H9 (cell line): ENCODE measurements at regions not wholly inside any gene's neighbourhood (a gene's known extent, or its start where the extent isn't known, plus 50 kb on each side); places are given as distances from the start of the nearest gene placed in this dataset.

ENCODE experiments used
- DNase-seq: peaks from one replicate; pipeline ENCODE4 v3.0.0-alpha.2; 2017
- H2AFZ ChIP-seq: one replicate; pipeline ENCODE4 v1.6.1; 2013; ENCODE audit warnings: mild to moderate bottlenecking, low read length, control low read depth, moderate library complexity
- H2AK5ac ChIP-seq: 2 replicates; pipeline ENCODE4 v1.6.1; 2013; ENCODE audit warnings: low read length, control low read depth, mixed read lengths; ENCODE audit not compliant: insufficient read length
- H2BK120ac ChIP-seq: one replicate; pipeline ENCODE4 v1.6.1; 2013; ENCODE audit warnings: low read depth, mild to moderate bottlenecking, low read length, control low read depth, inconsistent platforms; ENCODE audit not compliant: poor library complexity, severe bottlenecking
- H2BK12ac ChIP-seq: 2 replicates; pipeline ENCODE4 v1.6.1; 2013; ENCODE audit warnings: low read length, control low read depth, mixed read lengths, low read depth; ENCODE audit not compliant: insufficient read length
- H2BK15ac ChIP-seq: 2 replicates; pipeline ENCODE4 v1.6.1; 2013; ENCODE audit warnings: low read depth, low read length, control low read depth
- H2BK20ac ChIP-seq: one replicate; pipeline ENCODE4 v1.6.1; 2013; ENCODE audit warnings: low read depth, mild to moderate bottlenecking, low read length, control low read depth, inconsistent platforms; ENCODE audit not compliant: poor library complexity, severe bottlenecking
- H2BK5ac ChIP-seq: 2 replicates; pipeline ENCODE4 v1.6.1; 2013; ENCODE audit warnings: low read length, control low read depth, mixed read lengths; ENCODE audit not compliant: insufficient read length
- H3K14ac ChIP-seq: 2 replicates; pipeline ENCODE4 v1.6.1; 2013; ENCODE audit warnings: low read length, control low read depth; ENCODE audit not compliant: insufficient read depth
- H3K18ac ChIP-seq: 2 replicates; pipeline ENCODE4 v1.6.1; 2013; ENCODE audit warnings: low read depth, mild to moderate bottlenecking, mixed read lengths, low read length, control low read depth; ENCODE audit not compliant: insufficient read length
- H3K23ac ChIP-seq: 2 replicates; pipeline ENCODE4 v1.6.1; 2013; ENCODE audit warnings: low read length, control low read depth, mixed read lengths, low read depth; ENCODE audit not compliant: insufficient read length
- H3K23me2 ChIP-seq: 2 replicates; pipeline ENCODE4 v1.6.1; 2013; ENCODE audit warnings: low read depth, mild to moderate bottlenecking, mixed read lengths, low read length, control low read depth; ENCODE audit not compliant: insufficient read length, poor library complexity, severe bottlenecking
- H3K27ac ChIP-seq: 2 replicates; pipeline ENCODE4 v1.5.1; 2013; ENCODE audit warnings: low read length, control low read depth, mixed read lengths, low read depth; ENCODE audit not compliant: insufficient read length
- H3K27me3 ChIP-seq: 2 replicates; pipeline ENCODE4 v1.6.1; 2013; ENCODE audit warnings: low read length, control low read depth, inconsistent platforms; ENCODE audit not compliant: insufficient read depth
- H3K4ac ChIP-seq: 2 replicates; pipeline ENCODE4 v1.6.1; 2013; ENCODE audit warnings: low read depth, mild to moderate bottlenecking, control low read depth, inconsistent platforms, low read length, moderate library complexity
- H3K4me1 ChIP-seq: 2 replicates; pipeline ENCODE4 v1.6.1; 2013; ENCODE audit warnings: low read length, control low read depth, inconsistent platforms; ENCODE audit not compliant: insufficient read depth
- H3K4me2 ChIP-seq: 2 replicates; pipeline ENCODE4 v1.6.1; 2013; ENCODE audit warnings: low read length, control low read depth, mixed read lengths; ENCODE audit not compliant: insufficient read length, insufficient read depth
- H3K56ac ChIP-seq: 2 replicates; pipeline ENCODE4 v1.6.1; 2013; ENCODE audit warnings: low read depth, mild to moderate bottlenecking, mixed read lengths, low read length, control low read depth; ENCODE audit not compliant: insufficient read length
- H3K79me1 ChIP-seq: 2 replicates; pipeline ENCODE4 v1.6.1; 2013; ENCODE audit warnings: low read depth, mild to moderate bottlenecking, moderate library complexity, low read length, control low read depth, inconsistent platforms; ENCODE audit not compliant: insufficient read depth, poor library complexity, severe bottlenecking
- H3K79me2 ChIP-seq: 2 replicates; pipeline ENCODE4 v1.6.1; 2013; ENCODE audit warnings: low read length, control low read depth, inconsistent platforms; ENCODE audit not compliant: insufficient read depth
- H3K9ac ChIP-seq: 2 replicates; pipeline ENCODE4 v1.6.1; 2013; ENCODE audit warnings: low read length, control low read depth, mixed read lengths; ENCODE audit not compliant: insufficient read length; ENCODE audit errors: extremely low read depth
- H3K9me3 ChIP-seq: one replicate; pipeline ENCODE4 v1.6.1; 2013; ENCODE audit warnings: low read depth, low read length, inconsistent platforms; ENCODE audit not compliant: control insufficient read depth
- H3T11ph ChIP-seq: one replicate; pipeline ENCODE4 v1.6.1; 2013; ENCODE audit warnings: mild to moderate bottlenecking, low read length, control low read depth, inconsistent platforms
- H4K20me1 ChIP-seq: one replicate; pipeline ENCODE4 v1.6.1; 2013; ENCODE audit not compliant: control insufficient read depth, insufficient read length, insufficient read depth
- H4K5ac ChIP-seq: 2 replicates; pipeline ENCODE4 v1.6.1; 2013; ENCODE audit warnings: low read depth, mild to moderate bottlenecking, mixed read lengths, low read length, control low read depth; ENCODE audit not compliant: insufficient read length
- H4K8ac ChIP-seq: replicated peaks from 2 replicates; pipeline ENCODE4 v1.6.1; 2013; ENCODE audit warnings: low read length, control low read depth, mixed read lengths, low read depth; ENCODE audit not compliant: insufficient read length
- H4K91ac ChIP-seq: 2 replicates; pipeline ENCODE4 v1.6.1; 2013; ENCODE audit warnings: low read depth, mild to moderate bottlenecking, moderate library complexity, mixed read lengths, low read length, control low read depth; ENCODE audit not compliant: insufficient read length
- H3K27ac Mint-ChIP-seq, 3 experiments: 2 replicates in 2 of 3; 3 replicates in 1 of 3; pipeline ENCODE4 v1.8.0; 2020 to 2021; ENCODE audit warnings: mixed read lengths in 3 of 3, mild to moderate bottlenecking in 1 of 3, moderate library complexity in 1 of 3
- H3K27me3 Mint-ChIP-seq: 2 replicates; pipeline ENCODE4 v1.8.0; 2021; ENCODE audit warnings: low read depth, mild to moderate bottlenecking, moderate library complexity, mixed read lengths
- H3K36me3 Mint-ChIP-seq, 3 experiments: 2 replicates in 2 of 3; 3 replicates in 1 of 3; pipeline ENCODE4 v1.8.0; 2020 to 2021; ENCODE audit warnings: low read depth in 3 of 3, mixed read lengths in 3 of 3; ENCODE audit not compliant: insufficient read depth in 1 of 3
- H3K4me1 Mint-ChIP-seq, 2 experiments: 2 replicates each; pipeline ENCODE4 v1.8.0; 2020; ENCODE audit warnings: mixed read lengths in 2 of 2
- H3K4me3 Mint-ChIP-seq, 2 experiments: 2 replicates in 1 of 2; 3 replicates in 1 of 2; pipeline ENCODE4 v1.8.0; 2020 to 2021; ENCODE audit warnings: mild to moderate bottlenecking in 2 of 2, mixed read lengths in 2 of 2, moderate library complexity in 1 of 2
- H3K9me3 Mint-ChIP-seq, 2 experiments: 2 replicates in 1 of 2; 3 replicates in 1 of 2; pipeline ENCODE4 v1.8.0; 2020; ENCODE audit warnings: mild to moderate bottlenecking in 2 of 2, mixed read lengths in 2 of 2, moderate library complexity in 1 of 2
- WGBS: extraction: QIAGEN DNeasy Blood & Tissue Kit; methylation state at CpG from one replicate; pipeline ENCODE4 v1.1.7; 2013; ENCODE audit warnings: missing lambda C conversion rate, low lambda C conversion rate, mixed read lengths; ENCODE audit not compliant: insufficient read length; ENCODE audit errors: extremely low coverage; 5-methylcytosine and 5-hydroxymethylcytosine counted together
- TF ChIP-seq, protein P1 (sequence below): fragments of 200-600 bp; sonication (generic); conservative IDR thresholded peaks from 3 replicates; pipeline ENCODE4 v1.8.0; 2021; ENCODE audit warnings: antibody characterized with exemption, mild to moderate bottlenecking

DNA sequence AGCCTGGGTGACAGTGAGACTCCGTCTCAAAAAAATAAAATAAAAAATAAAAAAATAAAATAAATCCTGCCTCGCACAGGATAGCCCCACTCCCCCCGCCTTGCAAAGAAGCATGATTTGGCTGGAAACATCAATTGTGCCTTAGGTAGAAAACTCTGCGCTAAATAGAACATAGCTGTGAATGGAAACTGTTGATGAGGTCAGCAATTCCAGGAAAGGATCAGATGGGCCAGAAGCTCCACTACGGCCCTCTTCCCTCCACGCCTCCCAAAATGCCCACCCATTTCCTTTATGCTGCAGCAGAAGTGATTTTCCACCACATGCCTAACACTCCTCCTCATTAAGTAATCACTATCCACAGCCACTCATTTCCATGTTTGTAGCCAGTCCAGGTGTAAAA lies 473.4 kb downstream of the XYLT1 start:
- Mint-ChIP-seq H3K36me3 (no peaks in the 10 kb centered on the region), H3K27ac (no peak overlapping the region)
- H3K4me2 ChIP-seq, result no peak overlapping the region

More for the DNA sequence above, 473.4 kb downstream of the XYLT1 start:
- H3K18ac ChIP-seq, result no peak overlapping the region
- no peak overlapping the region for H3K27ac ChIP-seq
- H3K9me3 ChIP-seq, result no peaks in the 10 kb centered on the region
- no peaks in the 10 kb centered on the region for H3K9me3 Mint-ChIP-seq
- H4K8ac ChIP-seq, result no peak overlapping the region
- no peak overlapping the region for H2BK20ac ChIP-seq
- no peak overlapping the region for H2BK5ac ChIP-seq
- peaks cover 12 to 14% of the 10 kb centered on the region in 2 experiments for H3K4me1 Mint-ChIP-seq
- no peaks in the 10 kb centered on the region for H3K27me3 Mint-ChIP-seq
- H2BK120ac ChIP-seq, result no peak overlapping the region
- WGBS, result no CpG with 5 or more reads among the region's 6 CpGs
- H3K27me3 ChIP-seq, result no peaks in the 10 kb centered on the region
- H4K91ac ChIP-seq, result no peak overlapping the region
- no peak overlapping the region for H2AFZ ChIP-seq
- no peak overlapping the region for H3K4me3 Mint-ChIP-seq
- no peak overlapping the region for H3K14ac ChIP-seq
- no peak overlapping the region for H3T11ph ChIP-seq
- H3K23me2 ChIP-seq, result no peaks in the 10 kb centered on the region
- no peaks in the 10 kb centered on the region for H4K20me1 ChIP-seq
- no peaks in the 10 kb centered on the region; the same call in 1 of the 2 replicates for H3K4me1 ChIP-seq
- no peak for DNase-seq
- TF ChIP-seq, protein P1, sequence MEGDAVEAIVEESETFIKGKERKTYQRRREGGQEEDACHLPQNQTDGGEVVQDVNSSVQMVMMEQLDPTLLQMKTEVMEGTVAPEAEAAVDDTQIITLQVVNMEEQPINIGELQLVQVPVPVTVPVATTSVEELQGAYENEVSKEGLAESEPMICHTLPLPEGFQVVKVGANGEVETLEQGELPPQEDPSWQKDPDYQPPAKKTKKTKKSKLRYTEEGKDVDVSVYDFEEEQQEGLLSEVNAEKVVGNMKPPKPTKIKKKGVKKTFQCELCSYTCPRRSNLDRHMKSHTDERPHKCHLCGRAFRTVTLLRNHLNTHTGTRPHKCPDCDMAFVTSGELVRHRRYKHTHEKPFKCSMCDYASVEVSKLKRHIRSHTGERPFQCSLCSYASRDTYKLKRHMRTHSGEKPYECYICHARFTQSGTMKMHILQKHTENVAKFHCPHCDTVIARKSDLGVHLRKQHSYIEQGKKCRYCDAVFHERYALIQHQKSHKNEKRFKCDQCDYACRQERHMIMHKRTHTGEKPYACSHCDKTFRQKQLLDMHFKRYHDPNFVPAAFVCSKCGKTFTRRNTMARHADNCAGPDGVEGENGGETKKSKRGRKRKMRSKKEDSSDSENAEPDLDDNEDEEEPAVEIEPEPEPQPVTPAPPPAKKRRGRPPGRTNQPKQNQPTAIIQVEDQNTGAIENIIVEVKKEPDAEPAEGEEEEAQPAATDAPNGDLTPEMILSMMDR, result no peak
- H3K4ac ChIP-seq, result no peak overlapping the region
- H2BK15ac ChIP-seq, result no peak overlapping the region
- H2AK5ac ChIP-seq, result no peak overlapping the region
- H3K79me1 ChIP-seq, result no peaks in the 10 kb centered on the region
- no peaks in the 10 kb centered on the region for H3K79me2 ChIP-seq
- no peak overlapping the region for H3K23ac ChIP-seq
- H4K5ac ChIP-seq, result no peak overlapping the region
- H3K56ac ChIP-seq, result no peak overlapping the region
- H3K9ac ChIP-seq, result no peak overlapping the region
- no peak overlapping the region for H2BK12ac ChIP-seq
